Embryonic facial prominence (tissue), 1 donor: ENCODE measurements at regions not wholly inside any gene's neighbourhood (a gene's known extent, or its start where the extent isn't known, plus 50 kb on each side); places are given as distances from the start of the nearest gene placed in this dataset.

Experiments
- DNase-seq: peaks from one replicate; pipeline ENCODE4 v3.0.0-alpha.2; 2016; ENCODE audit errors: extremely low spot score

DNA sequence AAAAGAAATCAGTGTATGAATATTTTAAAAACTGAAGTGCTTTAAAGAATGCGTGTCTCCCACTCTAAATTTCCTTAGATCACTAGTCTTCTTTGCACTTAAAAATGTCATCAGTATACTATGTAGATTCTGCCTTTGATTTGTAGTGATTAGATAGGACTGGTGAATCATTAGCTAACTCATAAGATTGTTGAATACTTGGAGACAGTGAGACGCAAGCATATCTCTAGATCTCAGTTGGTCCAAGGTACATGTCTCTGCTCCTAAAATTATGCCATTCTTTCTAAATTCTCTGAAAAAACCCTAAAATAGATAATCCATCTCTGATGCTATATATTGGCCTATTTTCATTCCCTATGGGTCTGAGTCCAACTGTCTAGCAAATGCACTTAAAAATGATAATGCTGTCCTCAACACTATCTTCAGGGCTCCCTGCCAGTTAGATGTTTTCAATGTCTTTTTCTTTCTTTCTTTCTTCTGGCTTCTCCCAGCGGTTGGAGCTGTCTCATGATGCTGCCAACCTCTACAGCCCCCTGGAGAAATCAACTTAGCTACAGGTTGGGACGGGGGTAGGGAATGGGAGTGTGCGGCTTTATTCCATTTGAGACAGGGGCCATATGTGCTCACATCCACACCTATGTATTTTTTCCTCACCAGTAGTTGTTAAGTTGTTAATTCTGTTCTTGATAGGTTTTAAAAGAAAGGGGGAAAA is 301.0 kb downstream of the NDFIP2 start:
- no peak for DNase-seq

DNA sequence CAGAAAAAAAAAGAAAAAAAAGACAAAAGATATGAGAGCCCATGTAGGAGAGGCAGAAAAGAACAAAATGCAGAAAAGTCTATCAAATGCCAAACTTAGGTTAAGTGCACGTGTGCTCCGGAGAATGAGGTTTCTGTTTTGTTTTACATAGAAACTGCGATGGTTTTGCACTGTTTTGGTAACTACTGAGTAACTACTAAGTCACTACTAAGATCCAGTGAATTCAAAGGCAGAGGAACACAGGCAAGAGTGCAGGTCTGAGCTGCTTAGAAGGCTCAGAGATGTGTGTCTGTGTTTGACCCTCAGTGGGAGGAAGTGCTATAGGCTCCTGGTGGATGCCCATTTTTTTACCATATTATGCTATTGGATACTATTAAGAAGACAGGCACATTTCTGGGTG is 299.3 kb downstream of the NDFIP2 start:
- no peak for DNase-seq

DNA sequence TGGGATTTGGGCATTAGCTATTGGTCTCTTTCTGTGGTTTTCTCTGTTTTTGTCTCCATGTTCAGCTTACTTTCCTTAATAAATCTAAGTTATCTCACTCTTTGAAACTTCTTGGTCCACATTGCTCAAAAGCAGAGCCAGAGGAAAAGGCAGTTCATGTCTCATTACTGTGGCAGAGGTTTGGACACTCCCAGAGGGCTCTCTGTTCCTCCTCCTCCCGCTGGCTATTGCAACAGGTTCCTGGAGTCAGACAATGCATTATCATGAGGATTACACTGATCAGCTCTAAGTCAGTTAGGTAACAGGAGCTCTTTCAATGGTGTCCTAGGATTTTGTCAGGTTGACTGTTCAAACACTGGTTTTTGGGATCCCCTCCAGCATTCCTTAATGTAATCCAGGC is 298.8 kb downstream of the NDFIP2 start:
- DNase-seq = no peak

DNA sequence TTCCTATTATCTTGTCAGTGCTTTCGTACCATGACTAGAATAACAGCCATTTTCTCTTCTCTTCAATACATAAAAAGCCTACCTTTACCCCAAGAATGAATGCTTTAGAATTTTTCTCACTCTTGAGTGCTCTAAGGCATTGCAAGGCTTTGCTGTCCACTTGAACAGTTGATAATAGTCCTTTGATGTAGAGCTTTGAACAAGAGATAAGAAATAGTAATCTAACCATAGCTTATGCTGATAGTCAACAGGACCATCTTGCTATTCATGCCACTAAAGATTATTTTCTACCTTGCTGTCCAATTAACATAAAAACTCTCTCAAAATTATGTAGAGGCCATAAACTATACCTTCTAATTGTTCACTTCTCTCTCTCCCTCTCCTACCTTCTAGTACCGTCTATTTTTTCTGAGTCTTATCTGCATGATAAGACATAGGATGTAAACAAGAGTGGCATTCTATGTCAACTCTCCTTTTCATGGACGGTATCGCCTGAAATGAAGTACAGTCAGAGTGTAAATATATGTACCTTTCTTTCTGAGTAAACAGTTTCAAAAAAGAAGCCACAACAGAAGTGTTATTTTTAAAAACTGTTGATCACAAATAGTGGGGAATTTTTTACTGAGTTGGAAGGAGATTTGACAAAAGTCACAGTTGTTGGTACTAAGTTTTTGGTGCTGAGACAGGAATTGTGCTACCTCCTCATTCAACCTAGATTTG is 297.9 kb downstream of the NDFIP2 start:
- no peak for DNase-seq

DNA sequence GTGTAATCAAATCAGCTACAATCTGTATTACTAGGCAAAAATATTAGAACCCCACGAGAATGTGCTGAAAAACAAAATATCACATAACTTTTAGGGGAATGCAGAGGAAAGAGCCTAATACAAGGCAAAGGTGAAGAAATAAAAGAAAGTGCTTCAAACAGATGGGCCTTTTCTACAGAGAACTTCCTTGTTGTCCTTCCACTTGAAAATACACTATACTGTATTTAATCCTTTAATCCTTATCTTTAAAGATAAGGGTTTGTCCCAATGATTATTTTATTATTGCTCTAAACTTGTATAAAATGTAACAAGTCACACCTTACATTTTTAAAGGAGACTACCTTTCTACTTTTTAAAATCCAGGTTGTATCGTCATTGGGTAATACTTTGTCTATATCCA is 296.5 kb downstream of the NDFIP2 start:
- no peak for DNase-seq

DNA sequence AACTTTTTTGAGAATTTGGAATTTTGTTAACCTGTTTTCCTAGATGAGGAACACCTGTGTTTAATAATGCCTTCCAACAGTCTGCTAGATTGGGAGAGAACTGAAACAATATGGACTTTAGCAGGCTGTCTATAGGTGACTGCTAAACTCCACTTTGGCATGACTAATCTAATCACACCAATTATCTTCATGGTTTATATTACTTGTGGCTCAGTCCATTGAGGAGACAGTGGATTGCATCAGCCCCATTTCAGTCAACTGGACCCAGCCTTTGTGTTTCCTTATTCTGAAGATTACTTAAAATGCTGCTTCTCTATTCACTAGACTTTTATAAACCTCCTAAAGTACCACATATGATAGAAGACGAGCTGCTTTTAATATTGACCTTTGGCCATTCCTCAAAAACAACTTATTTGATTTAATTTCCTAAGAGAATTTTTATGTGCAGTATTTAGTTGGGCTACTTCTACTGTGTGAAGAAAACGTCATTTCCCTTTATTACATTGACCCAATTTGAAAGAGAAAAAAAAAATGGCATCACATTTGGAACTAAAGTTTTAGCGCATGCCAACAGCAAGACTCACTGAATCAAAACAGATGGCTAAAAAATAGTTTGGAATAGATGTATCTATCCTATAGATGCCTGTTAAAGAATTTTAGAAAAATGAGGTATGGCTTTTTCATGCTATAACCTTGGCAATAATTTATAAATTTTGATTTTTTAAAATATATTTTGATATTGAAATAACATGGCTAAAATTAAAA is 295.8 kb downstream of the NDFIP2 start:
- no peak for DNase-seq

DNA sequence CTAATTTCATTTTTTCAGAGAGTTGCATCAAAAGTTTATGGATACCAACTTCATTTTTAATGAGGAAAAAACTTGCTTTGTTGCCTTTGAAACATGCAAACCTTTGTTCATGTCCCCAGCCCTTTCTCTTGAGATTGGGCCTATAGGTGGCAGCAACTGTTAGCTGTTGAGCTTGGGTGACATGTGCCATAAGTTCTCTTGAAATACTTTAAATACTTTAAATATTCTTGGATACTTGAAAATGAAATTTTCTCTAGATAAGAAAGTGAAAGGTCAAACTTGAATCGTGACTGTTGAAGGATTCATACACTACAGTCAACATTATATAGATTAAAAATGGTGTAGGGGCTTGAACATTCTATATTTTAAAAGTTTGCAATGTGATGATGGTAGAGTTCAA is 294.9 kb downstream of the NDFIP2 start:
- DNase-seq = no peak

DNA sequence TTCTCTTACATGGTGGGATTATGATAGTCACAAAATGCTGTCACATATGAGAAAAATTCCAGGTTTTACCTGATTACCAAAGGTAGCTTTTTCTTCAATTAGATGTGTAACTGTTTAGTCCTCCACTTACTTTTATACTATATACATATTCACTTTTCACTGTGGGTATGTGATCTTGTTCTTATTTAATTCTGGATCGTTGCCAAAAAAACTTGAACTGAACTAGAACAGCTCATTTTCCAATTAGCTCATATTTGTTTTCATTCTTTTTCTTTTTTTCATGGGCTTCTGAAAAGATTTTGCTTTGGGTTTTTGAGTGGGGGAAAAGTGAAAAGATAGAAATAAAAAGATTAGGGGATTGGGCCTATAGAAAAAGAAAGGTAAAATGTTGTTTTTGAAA is 291.9 kb downstream of the NDFIP2 start:
- DNase-seq = no peak

DNA sequence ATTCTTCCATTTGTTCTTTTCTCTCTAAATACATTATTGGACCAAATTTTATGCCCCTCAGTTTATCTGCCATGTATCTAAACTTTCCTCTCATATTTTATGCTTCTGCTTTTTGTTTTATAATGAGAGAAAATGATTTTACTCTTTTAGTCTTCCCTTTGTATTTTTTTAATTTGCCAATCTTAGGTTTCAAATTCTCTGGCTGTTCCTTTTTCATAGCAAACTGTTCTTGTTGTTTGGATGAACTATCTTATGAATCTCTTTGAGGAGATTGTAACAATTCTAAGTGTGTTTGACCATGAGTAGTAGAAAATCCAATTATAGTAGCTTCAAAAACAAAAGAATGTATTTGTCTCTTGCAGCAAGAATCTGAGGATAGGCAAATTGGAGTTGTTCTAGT is 290.5 kb downstream of the NDFIP2 start:
- DNase-seq = no peak

DNA sequence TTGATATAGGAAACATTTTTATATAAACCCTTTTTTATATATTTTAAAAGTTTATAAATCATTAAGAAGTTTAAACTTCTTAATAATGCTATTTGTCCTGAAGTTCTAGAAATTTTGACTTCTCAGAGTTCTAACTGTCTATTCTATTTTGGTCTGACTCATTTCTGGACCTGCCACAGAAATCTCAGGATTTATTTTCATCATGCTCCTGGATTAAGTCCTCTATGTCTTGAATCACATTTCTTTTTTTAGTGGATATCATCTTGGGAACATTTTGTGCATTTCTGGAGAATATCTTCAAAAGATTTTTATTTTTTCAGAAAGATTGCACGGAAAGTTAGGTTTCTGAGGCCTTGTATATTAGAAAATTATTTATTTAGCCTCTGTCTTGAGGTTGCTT is 289.1 kb downstream of the NDFIP2 start:
- no peak for DNase-seq

DNA sequence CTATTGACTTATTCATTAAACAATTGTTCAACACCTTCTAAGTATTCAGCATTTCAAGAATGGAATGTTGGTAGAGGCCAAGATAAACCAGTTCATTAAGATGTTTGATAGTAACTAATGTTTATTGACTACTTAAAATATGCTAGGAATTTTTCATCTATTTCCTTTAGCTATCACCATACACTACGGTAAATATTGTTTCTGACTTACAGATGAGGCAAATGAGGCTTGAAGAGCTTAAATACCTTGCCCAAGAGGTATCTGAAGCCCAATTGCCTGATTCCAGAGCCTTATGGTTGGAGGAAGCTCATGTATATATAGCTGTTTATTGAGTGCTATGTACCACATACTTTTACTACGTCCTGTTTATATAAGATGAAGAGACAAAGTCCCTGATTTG is 286.2 kb downstream of the NDFIP2 start:
- no peak for DNase-seq

DNA sequence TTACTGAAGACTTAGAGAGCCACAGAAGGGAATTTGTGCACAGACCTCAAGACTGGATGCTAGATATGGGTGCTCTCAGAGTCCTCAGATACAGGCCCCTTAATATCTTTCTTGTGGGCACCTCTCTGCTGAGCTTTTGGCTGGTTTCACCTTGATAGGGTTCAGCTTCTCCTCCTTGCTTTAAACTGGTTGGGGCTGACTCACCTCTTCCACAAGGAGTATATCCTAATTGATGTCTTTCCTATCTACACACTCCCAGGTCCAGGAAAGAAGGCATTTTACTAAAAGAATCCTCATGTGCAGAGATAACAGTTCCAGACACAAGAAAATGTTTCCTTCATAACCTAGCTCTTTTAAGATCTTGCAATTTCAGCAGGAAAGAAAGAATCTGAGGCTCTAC is 284.4 kb downstream of the NDFIP2 start:
- no peak for DNase-seq

DNA sequence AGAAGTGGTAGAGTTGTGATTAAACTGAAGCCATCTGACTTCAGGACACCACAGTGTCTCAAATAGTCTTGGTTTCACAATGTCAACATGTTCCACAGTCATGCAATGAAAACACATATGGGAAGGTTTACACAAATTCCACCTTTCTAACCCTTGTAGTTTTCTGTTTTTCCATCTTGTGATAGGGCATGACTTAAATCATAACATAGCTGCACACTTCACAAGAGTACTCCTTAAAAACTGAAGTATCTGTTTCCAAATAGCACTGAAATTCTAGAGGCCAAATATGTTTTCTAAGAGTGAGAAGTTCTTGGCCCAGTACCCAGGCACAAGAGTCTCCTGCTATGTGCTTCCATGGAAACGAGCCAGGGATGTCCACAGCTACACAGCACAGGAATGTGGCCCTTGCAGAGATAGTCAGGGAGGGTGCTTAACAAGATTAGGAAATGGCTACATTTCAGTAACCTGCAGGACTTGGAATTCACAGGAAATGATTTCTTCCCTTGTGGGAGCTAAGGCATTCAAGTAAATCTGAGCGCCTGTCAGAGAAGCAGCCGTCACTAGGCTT is 269.1 kb downstream of the NDFIP2 start:
- peak; percentile 53 for DNase-seq

DNA sequence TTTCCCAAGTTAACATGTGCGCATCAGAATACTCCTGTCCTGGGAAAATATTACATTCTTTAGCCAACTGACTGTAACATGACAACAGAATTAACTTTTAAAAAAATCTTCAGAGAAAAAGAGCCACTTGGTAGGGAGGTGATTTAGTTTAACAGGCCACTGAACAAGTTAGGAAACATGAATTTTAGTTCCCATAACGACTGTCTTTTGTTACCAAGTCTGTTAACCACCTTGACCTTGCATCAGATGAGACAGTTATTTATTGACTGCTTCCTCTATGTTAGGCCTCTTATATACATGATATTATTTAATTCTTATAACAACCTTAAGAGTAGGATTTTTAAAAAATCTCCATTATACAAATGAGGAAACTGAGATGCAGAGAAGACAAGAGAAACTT is 268.6 kb downstream of the NDFIP2 start:
- no peak for DNase-seq

DNA sequence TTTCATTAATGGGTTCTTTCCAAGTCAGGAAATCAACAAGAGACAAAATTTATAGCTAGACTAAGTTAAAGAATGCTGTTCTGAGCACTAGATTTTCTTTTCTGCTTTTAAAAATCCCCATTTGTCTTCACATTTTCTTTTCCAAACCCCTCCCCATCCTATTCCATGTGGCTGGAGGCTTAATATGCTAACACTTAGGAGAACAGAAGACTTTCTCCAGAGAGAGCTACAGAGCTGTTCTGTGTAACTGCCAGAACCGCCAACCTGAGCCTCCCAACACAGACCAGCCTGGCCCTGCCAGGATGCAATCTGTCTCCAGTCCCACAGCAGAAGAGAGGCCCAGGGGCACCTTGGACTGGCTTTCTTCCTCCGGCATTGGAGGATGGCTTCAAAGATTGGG is 264.1 kb downstream of the NDFIP2 start:
- no peak for DNase-seq

DNA sequence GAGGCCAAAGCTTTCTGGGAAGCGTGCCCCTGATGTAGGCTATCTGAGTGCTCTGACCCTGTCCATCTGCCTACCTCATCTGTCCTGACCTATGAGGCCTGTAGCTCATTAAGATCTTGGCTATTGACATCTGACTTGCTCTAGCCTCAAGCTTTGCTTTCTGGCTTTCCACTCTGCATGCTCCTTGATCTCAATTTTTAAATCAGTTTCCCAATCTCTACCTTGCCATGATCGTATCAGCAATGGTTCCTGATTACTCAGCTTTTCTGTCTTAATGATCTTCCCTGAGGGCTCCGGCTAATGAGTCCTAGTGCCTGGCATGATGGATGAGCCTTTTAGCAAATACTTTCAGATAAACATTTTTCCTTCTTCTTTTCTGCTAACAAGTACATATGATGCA is 262.0 kb downstream of the NDFIP2 start:
- no peak for DNase-seq

DNA sequence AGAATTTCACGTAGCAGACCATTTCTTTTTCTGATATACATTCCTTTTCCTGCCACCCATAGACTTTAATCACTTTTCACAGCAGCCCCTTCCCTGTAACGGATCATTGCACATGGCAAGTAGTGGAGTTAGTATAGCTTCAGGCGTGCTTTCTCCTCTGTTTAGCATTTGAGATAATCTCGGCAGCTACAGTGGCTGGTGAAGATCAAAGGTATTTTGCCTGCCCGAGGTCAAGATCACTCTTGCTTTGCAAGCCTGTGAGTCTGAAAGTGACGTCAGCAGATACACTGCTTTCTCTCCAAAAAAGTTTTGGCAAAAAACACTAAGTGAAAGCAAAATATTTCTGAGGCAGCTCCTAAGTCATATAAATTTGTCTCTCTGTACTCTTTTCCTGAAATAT is 260.0 kb downstream of the NDFIP2 start:
- DNase-seq = no peak

DNA sequence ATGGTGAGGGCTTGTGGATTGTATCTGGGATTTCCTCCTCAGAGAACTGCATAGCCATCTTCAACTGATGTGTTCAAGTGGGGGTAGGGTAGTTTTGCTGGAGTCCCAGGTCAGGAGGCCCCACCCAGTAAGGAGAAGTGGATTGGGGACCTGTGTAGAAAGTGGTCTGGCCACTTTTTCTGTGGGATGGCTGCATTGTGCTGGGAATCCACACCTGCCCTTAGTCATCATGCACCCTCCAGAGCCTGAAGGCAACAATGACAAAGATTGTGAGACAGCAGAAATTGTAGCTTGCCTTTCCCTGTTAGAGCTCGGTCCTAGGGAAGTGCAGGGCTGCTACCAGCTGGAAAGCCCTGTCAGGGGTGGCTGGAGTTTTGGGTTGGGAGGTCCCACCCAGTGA is 255.4 kb downstream of the NDFIP2 start:
- no peak for DNase-seq

DNA sequence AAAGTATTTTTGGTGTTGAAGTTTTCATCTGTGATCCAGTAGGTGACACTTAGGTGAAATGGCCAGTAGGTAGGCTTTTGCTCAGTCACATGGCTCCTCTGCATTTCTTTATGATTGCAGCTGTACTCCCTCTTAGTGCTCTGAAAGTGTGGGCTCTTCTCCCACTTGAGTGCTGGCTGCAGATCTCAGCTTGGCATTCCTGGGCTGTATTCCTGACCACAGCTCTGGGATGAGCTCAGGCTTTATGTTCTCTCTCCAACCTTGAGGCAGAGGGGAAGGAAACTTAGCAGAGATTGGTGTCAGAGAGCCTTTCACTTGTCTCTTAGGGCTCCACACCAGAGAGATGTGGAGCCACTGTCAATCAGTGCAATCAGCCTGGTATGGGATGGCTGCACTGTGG is 254.3 kb downstream of the NDFIP2 start:
- no peak for DNase-seq

DNA sequence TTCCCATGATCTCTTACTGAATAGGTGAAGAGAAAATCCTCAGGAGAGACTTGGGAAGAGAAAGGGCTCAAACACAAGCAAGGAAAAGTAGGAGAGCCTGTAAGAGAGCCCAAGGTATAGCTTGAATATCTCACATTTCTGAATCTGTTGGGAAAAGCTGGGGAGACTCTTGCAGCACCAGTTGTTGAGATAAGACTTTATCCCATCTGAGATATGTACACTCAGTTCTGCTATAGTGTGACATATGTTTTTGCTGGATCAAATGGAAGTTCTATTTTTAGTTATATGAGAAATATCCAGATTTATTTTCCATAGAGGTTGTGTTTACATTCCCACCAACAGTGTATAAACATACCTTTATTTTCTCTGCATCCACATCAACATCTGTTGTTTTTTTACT is 246.1 kb downstream of the NDFIP2 start:
- no peak for DNase-seq

DNA sequence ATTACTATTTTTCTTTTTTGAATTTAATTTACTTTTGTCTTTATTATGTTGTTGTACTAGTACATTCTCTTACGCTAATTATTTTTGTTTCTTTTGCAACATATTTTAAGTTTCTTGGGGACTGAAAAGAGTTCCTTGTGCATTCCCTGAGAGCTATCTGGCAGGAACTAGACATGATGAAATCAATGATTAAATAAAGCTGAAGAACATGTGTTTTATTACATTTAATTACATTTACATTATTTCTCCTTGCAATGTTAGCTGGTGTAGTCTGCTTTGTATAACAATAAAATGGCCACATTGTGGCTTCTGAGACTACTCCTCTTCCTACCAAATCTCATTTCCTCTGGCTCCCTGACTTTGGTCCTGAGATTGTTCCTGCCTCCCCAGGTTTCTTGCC is 244.9 kb downstream of the NDFIP2 start:
- DNase-seq = no peak

DNA sequence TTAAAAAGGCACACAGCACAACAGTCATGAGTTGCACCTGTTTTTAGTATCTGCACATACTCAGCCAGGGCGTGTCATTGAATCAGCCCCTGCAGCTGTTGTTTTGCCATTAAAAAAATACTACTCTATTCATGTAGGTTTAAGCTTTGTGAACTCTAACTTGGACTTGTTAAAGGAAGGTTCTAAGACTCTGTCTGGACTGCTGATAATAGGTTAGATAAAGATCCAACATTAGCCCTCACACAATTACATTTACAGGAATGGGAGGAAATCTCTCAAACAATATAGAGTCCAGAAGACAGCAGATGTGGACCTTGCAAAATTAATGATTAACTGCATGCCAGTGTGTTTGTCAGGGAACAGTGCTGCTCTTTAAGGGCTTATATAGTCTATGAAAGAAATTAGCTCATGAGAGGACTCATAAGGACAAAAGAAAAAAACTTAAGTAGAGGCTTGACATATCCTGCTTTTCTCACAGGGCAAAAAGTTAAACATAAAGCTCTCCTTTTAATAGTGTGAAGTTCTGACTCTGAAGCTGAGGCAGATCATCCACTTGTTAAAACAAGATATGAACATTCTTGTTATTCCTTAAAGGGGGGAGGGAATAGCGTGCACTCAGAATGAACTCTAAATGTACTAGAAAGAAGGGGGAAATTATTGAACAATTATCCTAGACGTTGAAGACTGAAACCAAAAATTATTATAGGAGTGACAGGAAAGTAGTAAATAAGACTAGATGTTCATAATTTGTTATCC is 243.6 kb downstream of the NDFIP2 start:
- DNase-seq = no peak
